HEK293T (cell line): ENCODE measurements at regions not wholly inside any gene's neighbourhood (a gene's known extent, or its start where the extent isn't known, plus 50 kb on each side); places are given as distances from the start of the nearest gene placed in this dataset.

Experiments used
- CTCF ChIA-PET: fragments of 350-600 bp; formaldehyde crosslinking; extraction: SDS; loops from one replicate; lab custom pipeline; 2021; ENCODE audit warnings: antibody characterized with exemption, inconsistent platforms; lab: Yijun Ruan, JAX
- POLR2A ChIA-PET: fragments of 350-600 bp; formaldehyde crosslinking; extraction: SDS; loops from one replicate; lab custom pipeline; 2020; ENCODE audit warnings: antibody characterized with exemption, inconsistent platforms; lab: Yijun Ruan, JAX
- DNase-seq: peaks from one replicate; pipeline ENCODE4 v3.0.0; 2012; ENCODE audit warnings: mixed read lengths; ENCODE audit errors: extremely low spot score
- ARNT ChIP-seq: fragments of 450-650 bp; IDR thresholded peaks from 2 replicates; pipeline ENCODE4 v1.6.1; 2017; ENCODE audit warnings: mild to moderate bottlenecking
- BHLHE40 ChIP-seq: fragments of 450-650 bp; IDR thresholded peaks from 2 replicates; pipeline ENCODE4 v1.6.1; 2016; ENCODE audit warnings: mild to moderate bottlenecking, moderate library complexity, borderline replicate concordance
- CTBP1 ChIP-seq: fragments of 450-650 bp; IDR thresholded peaks from 2 replicates; pipeline ENCODE4 v1.6.1; 2016; ENCODE audit warnings: borderline replicate concordance
- ELF4 ChIP-seq: fragments of 450-650 bp; IDR thresholded peaks from 2 replicates; pipeline ENCODE4 v1.6.1; 2017; ENCODE audit warnings: antibody characterized with exemption
- FOXA1 ChIP-seq: fragments of 450-650 bp; IDR thresholded peaks from 2 replicates; pipeline ENCODE4 v1.6.1; 2016; ENCODE audit warnings: mild to moderate bottlenecking
- FOXK2 ChIP-seq: fragments of 450-650 bp; IDR thresholded peaks from 2 replicates; pipeline ENCODE4 v1.6.1; 2016; ENCODE audit warnings: mild to moderate bottlenecking
- FOXM1 ChIP-seq: fragments of 450-650 bp; IDR thresholded peaks from 2 replicates; pipeline ENCODE4 v1.6.1; 2017; ENCODE audit warnings: mild to moderate bottlenecking, borderline replicate concordance
- HDGF ChIP-seq: fragments of 450-650 bp; IDR thresholded peaks from 2 replicates; pipeline ENCODE4 v1.6.1; 2017; ENCODE audit warnings: antibody characterized with exemption, borderline replicate concordance
- L3MBTL2 ChIP-seq: fragments of 450-650 bp; conservative IDR thresholded peaks from 2 replicates; pipeline ENCODE4 v1.6.1; 2016; ENCODE audit warnings: mild to moderate bottlenecking
- LEF1 ChIP-seq: fragments of 450-650 bp; IDR thresholded peaks from 2 replicates; pipeline ENCODE4 v1.6.1; 2017; ENCODE audit warnings: mild to moderate bottlenecking, borderline replicate concordance
- NFRKB ChIP-seq: fragments of 450-650 bp; IDR thresholded peaks from 2 replicates; pipeline ENCODE4 v1.6.1; 2016; ENCODE audit warnings: mild to moderate bottlenecking, moderate library complexity
- PKNOX1 ChIP-seq: fragments of 450-650 bp; IDR thresholded peaks from 2 replicates; pipeline ENCODE4 v1.6.1; 2016
- SP1 ChIP-seq: fragments of 450-650 bp; IDR thresholded peaks from 2 replicates; pipeline ENCODE4 v1.6.1; 2017
- SUZ12 ChIP-seq: fragments of 450-650 bp; IDR thresholded peaks from 2 replicates; pipeline ENCODE4 v1.6.1; 2016; ENCODE audit warnings: mild to moderate bottlenecking
- TARDBP ChIP-seq: fragments of 450-650 bp; IDR thresholded peaks from 2 replicates; pipeline ENCODE4 v1.6.1; 2016
- ZNF384 ChIP-seq: fragments of 450-650 bp; IDR thresholded peaks from 2 replicates; pipeline ENCODE4 v1.6.1; 2016

GRCh38 chr11:106415510-106415909, 338.0 kb downstream of the AASDHPPT start:
- CTCF ChIA-PET = interaction anchor here (0.6 kb wide), 1 partner anchor 116 kb away, joined by 3 read pairs; no protein-coding TSS in a partner anchor
- no peak for TF ChIP-seq BHLHE40
- POLR2A ChIA-PET = no interaction called here
- DNase-seq = no peak

GRCh38 chr11:106418791-106419190, 341.3 kb downstream of the AASDHPPT start:
- ChIA-PET POLR2A (no interaction called here), CTCF (no interaction called here)
- DNase-seq = no peak
- TF ChIP-seq LEF1 (no peak), CTBP1 (no peak)

GRCh38 chr11:106420048-106420665, 342.7 kb downstream of the AASDHPPT start:
- no peak for TF ChIP-seq SP1
- TF ChIP-seq CTBP1 = no peak
- TF ChIP-seq ZNF384 = no peak
- TF ChIP-seq FOXA1 = no peak
- TF ChIP-seq LEF1 = no peak
- TF ChIP-seq FOXK2 = no peak
- TF ChIP-seq ARNT = no peak
- no peak for TF ChIP-seq L3MBTL2
- TF ChIP-seq PKNOX1 = no peak
- TF ChIP-seq NFRKB = no peak
- no peak for DNase-seq
- CTCF ChIA-PET = no interaction called here
- POLR2A ChIA-PET = no interaction called here

- POLR2A ChIA-PET = no interaction called here
- TF ChIP-seq CTBP1 (no peak), BHLHE40 (no peak), FOXA1 (no peak), PKNOX1 (no peak), SUZ12 (no peak), FOXK2 (no peak), HDGF (no peak), LEF1 (no peak), L3MBTL2 (no peak), FOXM1 (no peak), NFRKB (no peak), TARDBP (no peak), ZNF384 (no peak), ELF4 (no peak)
- CTCF ChIA-PET = no interaction called here
- no peak for DNase-seq
Observed at GRCh38 chr11:106420686-106421085, 343.2 kb downstream of the AASDHPPT start.

- DNase-seq = no peak
- CTCF ChIA-PET = no interaction called here
- TF ChIP-seq PKNOX1 (no peak), L3MBTL2 (no peak), ARNT (no peak), NFRKB (no peak), FOXM1 (no peak), ZNF384 (no peak), ELF4 (no peak), CTBP1 (no peak), BHLHE40 (no peak), FOXK2 (no peak), HDGF (no peak), SUZ12 (no peak), SP1 (no peak), FOXA1 (no peak), LEF1 (no peak), TARDBP (no peak)
- POLR2A ChIA-PET = no interaction called here
Observed at GRCh38 chr11:106421676-106422292, 344.3 kb downstream of the AASDHPPT start.

GRCh38 chr11:106422583-106422982, 345.1 kb downstream of the AASDHPPT start:
- no peak for DNase-seq
- ChIA-PET CTCF (no interaction called here), POLR2A (no interaction called here)
- TF ChIP-seq TARDBP = no peak
- TF ChIP-seq SUZ12 = no peak
- TF ChIP-seq LEF1 = no peak
- no peak for TF ChIP-seq BHLHE40
- TF ChIP-seq PKNOX1 = no peak
- TF ChIP-seq ZNF384 = no peak
- no peak for TF ChIP-seq FOXA1
- TF ChIP-seq HDGF = no peak
- TF ChIP-seq CTBP1 = no peak
- TF ChIP-seq ARNT = no peak
- no peak for TF ChIP-seq SP1
- no peak for TF ChIP-seq FOXM1
- TF ChIP-seq NFRKB = no peak
- no peak for TF ChIP-seq L3MBTL2
- TF ChIP-seq ELF4 = no peak
- no peak for TF ChIP-seq FOXK2
